ENCODE measurements at regions not wholly inside any gene's neighbourhood (a gene's known extent, or its start where the extent isn't known, plus 50 kb on each side); places are given as distances from the start of the nearest gene placed in this dataset.

DNA sequence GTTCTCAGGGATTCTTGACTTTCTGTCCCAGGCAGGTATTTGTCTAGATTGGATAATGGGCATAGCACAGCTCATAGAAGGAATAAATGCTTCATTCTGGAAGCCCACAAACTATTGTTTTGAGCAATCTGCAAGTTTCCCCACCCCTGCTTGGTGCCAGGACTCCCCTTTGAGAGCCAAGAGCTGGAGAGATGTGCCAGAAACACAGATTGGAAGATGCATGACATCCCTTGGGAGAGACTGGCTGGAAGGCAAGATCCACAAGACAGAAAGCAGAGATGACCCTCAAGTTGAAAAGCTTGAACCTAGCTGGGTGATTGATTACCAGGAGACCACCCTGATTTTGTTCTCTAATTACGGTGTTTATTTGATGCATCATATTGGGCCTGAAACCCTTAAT, 89.2 kb upstream of the E2F8 start:
- TF ChIP-seq, protein P1, sequence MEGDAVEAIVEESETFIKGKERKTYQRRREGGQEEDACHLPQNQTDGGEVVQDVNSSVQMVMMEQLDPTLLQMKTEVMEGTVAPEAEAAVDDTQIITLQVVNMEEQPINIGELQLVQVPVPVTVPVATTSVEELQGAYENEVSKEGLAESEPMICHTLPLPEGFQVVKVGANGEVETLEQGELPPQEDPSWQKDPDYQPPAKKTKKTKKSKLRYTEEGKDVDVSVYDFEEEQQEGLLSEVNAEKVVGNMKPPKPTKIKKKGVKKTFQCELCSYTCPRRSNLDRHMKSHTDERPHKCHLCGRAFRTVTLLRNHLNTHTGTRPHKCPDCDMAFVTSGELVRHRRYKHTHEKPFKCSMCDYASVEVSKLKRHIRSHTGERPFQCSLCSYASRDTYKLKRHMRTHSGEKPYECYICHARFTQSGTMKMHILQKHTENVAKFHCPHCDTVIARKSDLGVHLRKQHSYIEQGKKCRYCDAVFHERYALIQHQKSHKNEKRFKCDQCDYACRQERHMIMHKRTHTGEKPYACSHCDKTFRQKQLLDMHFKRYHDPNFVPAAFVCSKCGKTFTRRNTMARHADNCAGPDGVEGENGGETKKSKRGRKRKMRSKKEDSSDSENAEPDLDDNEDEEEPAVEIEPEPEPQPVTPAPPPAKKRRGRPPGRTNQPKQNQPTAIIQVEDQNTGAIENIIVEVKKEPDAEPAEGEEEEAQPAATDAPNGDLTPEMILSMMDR (IDR thresholded peaks at IDR 0.05): no peak

DNA sequence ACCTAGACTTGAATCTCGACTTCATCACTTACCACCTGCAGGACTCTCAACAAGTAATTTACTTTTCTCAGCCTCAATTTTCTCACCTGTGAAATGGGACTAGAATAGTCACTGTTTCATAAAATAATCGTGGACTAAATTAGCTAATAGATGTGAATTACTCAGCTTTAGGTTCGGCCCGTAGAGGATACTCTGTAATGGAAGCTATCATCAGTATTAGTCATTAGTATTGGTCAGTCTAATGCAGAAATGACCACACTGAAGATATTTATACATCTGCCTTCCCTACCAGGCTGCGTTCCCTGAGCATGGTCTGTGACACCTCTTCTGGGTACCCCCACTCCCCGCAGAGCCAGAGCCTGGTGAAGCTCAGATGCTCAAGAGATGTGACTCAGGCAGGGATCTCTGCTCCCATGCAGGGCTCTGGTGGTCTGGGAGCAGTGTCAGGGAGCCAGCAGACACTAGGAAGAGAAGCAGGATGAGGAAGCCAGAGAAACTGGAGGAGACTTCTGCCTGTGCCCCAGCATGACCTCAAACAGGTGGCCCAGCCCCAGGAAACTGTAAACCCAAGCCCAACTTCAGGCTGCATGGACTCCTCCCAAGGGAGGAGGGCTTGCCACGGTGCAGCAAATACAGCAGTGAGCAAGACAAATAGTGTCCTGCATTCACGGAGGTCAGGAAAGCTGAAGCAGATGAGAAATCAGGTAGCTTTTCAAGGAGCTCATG, 88.0 kb upstream of the E2F8 start:
- TF ChIP-seq, protein P1 (IDR thresholded peaks at IDR 0.05): no peak

DNA sequence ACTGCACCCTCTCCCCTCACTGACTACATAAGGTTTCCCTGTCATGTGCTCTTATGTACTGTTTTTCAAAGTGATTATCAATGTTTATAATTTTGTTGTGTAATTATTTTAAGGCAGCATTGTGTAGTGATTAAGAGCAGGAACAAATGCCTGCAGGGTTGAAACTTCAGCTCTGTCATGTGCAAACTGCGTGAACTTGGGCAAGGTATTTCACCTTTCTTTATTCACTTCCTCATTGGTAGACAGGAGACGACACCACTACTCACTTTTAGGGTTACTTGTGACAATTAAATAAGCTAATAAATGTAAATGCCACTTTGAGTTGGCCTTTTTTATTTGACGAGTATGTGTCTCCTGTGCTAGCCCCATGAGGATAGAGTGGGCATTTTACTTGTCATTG, 86.5 kb upstream of the E2F8 start:
- TF ChIP-seq, protein P1 (IDR thresholded peaks at IDR 0.05): no peak

DNA sequence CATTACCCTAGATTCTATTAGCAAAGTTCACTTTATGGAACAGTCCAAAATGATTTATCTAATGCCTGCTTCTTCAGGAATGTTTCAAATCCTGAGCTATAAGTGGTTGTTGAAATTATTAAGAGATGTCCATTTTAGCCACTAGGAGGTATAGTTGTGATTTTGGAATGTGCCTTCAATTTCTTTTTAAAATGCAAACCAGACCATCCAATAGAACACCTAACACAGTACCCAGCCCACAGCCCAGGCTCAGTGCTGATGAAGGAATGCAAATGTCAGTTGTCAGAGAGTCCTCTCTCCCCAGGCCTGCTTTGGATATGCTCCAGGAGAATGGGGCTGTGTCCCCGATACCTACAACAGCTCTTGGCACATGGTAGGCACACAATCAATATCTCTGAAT, 85.8 kb upstream of the E2F8 start:
- TF ChIP-seq, protein P1 (IDR thresholded peaks at IDR 0.05): peak; percentile 34; the same call in 1 of the 2 replicates

DNA sequence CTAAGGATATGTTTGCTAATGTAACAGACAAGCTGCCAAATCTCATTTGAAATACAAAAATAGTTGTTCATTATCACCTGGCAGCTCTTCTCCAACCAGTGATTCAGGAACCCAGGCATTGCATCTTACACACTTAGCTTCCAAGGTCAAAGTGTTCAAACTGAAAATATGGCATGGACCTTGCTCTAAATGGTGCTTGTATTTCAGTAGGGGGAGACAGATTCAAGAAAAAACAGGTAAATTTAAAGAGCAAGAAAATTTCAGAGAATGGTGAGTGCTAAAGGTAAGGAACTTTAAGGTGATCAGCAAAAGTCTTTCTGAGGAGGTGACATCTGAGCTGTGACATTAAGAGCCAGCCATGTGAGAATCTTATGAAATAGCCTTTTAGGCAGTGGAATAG, 82.8 kb upstream of the E2F8 start:
- TF ChIP-seq, protein P1 (IDR thresholded peaks at IDR 0.05): peak; percentile 13; the same call in 1 of the 2 replicates

DNA sequence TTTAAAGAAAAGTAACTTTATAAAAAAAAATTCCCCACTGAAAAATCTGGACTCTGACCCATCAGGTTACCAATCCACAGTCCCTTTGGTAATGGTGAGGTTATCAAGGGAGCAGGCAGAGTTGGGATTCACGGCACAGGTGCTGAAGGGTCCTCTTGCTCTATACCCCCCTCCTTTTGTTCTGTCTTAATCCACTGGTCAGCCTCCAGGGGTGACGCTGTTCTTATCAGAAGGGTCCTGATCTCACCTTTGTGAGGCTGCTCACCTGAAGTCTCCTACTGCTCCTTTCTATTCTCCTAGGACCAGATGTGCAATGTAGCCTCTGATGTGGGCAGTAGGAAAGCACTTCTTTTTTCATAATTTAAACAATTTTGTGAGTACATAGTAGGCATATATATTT, 80.6 kb upstream of the E2F8 start:
- TF ChIP-seq, protein P1 (IDR thresholded peaks at IDR 0.05): no peak

DNA sequence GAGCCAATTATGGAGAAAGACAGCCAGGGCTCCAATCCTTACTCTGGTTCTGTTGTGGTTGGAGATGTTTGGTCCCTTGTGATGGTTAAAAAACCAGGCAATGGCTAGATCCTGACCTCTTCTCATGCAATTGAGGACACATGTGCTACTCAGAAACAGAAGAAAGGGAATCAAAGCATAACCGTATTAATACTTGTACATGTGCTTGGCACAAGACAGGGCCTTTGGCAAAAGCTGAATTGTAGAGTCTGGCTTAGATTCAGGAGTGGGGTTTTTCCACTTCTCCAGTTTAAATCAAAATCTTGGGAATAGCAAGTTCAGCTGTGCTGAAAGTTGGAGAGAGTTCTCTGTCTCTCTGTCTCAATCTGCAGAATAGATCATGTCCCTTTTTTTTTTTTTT, 80.1 kb upstream of the E2F8 start:
- TF ChIP-seq, protein P1 (IDR thresholded peaks at IDR 0.05): no peak

DNA sequence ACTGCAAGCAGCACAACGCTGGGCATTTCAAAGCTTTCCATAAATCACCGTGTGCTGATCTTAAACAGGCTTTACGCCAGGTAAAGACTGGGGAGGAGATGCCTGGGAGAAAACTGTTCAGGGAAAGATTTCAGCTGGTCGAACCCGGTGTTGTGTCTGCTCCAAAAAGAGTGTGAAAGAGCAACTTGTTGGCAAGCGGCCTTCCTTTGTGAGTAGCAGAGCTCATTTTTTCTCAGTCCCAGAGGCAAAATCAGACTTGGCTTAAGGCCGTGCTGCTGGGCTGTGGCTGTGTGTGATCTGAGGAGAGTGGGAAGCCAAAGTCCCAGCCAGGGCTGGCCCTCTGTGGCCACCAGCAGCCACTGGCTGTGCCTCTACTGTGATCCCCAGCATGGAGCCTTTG, 75.7 kb upstream of the E2F8 start:
- TF ChIP-seq, protein P1 (IDR thresholded peaks at IDR 0.05): no peak

All from LNCAP (cell line).